ENCODE measurements at regions not wholly inside any gene's neighbourhood (a gene's known extent, or its start where the extent isn't known, plus 50 kb on each side); places are given as distances from the start of the nearest gene placed in this dataset.
"Not testable (repeated sequence)": the region's sequence is repeated elsewhere in the genome, so short reads cannot be mapped to it uniquely, and the experiment has no call there.

DNA sequence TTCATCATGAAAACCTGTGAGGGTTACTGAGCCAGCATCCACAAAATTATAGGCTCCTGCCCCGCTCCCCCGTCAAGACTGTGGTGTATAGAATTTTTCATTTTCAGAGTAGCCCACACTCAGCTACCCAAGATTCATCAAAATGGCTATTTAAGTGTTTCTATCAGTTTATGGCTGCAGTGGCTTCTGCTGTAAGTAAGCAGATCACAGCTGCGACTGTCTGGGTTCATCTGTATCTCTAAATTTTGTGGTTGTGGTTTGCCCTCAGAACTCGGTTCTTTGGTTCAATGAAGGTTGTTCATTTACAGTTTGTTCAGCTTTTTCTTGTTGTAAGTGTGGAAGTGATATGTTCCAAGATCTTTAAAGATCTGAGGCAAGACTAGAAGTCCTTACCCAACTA, 284.2 kb downstream of the DOK5 start:
- no peak for DNase-seq (ENCODE audit: low read depth)

DNA sequence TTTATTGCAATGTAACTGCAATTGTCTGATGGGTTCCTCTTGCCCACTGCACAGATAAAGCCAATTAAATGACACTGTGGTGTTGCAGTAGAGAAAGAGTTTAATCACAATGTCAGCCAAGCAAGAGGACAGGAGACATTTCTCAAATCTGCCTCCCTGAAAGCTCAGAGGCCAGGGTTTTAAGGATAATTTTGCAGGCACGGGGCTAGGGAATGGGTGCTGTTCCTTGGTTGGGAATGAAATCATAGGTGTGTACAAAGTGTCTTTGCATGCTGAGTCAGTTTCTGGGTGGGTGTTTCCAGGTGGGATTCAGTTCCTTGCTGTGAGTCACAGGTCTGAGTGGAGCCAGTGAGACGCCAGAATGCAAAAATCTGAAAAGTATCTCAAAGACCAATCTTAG, 271.4 kb downstream of the DOK5 start:
- DNase-seq (ENCODE audit: low read depth), result no peak

DNA sequence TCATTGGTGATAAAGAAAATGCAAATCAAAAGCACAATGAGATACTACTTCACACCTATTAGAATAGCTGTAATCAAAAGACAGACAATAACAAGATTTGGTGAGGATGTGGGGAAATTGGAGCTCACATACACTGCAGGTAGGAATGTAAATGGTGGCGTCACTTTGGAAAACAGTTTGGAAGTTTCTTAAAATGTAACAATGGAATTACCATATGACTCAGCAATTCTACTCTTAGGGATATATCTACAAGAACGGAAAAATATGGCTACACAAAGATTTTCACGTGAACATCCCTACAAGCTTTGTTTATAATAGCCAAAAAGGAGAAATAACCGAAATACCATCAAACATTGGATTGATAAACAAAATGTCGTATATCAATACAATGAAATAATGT, 270.4 kb downstream of the DOK5 start:
- no peak for DNase-seq (ENCODE audit: low read depth)

DNA sequence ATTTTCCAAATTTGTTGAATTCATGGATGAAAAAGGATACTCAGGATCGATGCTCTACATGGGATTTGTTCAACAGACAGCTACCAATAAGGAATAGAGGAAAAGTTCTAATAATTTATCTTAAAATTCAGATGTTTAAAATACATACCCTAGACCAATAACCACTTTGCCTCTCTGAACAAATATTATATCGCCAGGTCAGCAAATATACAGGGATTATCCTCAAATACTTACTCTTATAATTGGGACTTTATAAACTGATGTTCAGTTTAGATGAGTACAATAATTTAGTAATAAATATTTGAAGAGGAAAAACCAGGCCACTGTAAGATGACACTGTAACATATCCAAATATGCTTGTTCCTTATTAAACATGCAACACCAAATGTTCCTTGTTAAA, 268.7 kb downstream of the DOK5 start:
- DNase-seq (ENCODE audit: low read depth), result no peak

DNA sequence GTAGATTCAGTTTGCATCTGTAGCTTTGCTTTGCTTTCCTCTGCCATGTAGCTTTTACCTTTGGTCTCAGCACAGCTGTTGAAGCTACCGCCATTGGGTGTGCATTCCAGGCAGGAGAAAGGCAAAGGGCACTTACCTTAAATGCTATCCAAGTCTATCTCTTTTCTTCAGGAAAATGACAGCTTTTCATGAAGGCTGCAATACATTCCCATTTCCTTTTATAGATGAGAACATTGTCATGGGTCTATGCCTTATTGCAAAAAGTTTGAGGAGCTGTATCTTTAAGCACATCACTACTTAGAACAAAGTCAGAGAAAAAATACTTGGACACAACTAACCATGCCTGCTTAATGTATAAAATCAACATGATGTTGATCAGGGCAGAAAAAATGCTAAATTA, 266.8 kb downstream of the DOK5 start:
- no peak for DNase-seq (ENCODE audit: low read depth)

DNA sequence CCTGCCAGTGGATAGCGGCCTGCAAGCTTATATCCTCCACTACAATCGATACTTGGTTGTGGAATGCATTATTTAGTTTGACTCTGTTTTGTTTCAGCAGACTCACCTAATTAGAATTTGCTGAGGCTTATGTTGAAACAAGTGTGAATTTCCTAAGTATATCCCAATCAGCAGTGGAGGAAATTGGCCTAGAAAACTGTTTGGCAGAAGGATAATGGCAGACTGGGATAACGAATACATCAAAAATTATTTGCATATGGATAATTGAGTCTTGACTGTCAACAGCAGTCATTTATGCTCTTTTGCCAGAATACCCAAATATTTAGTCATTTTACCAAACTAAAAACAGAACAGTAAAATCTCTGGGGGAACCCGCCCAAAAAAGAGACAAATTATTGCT, 261.0 kb downstream of the DOK5 start:
- no peak for DNase-seq (ENCODE audit: low read depth)

DNA sequence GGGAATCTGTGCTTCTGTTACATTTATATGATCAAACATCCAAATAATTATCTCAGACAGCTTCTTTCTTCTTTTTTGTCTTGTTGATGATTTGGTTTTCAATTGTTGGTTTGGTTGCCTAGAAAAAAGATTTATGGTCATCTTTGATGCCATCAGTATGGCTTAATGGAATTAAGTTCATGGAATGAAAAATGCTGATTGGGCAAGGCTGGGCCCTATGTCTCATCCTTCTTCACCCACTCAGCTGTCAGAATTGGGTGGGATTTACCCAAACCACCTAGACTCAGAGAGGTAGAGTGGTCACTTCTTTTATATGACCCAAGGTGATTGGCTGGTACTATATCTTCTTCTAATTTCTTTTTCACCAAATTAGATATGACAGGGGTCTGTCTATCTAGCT, 258.3 kb downstream of the DOK5 start:
- no peak for DNase-seq (ENCODE audit: low read depth)

DNA sequence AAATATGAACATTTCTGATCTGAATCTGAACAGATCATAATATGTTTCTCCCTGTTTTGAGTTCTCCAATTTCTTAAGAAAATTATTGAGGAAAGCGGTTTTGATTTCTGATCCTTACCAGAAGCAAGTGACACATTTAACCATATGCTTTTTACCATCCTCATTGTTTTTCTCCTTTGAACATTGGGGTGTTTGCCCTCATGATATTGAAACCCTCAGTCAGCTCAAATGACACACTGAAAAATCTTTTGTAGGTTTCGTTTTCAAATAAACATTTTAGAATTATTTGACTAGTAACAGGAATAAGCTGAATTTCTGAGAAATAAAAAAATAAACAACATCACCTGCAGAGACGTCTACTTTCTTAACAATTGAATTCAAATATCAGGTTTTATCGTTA, 252.1 kb downstream of the DOK5 start:
- DNase-seq (ENCODE audit: low read depth), result no peak

DNA sequence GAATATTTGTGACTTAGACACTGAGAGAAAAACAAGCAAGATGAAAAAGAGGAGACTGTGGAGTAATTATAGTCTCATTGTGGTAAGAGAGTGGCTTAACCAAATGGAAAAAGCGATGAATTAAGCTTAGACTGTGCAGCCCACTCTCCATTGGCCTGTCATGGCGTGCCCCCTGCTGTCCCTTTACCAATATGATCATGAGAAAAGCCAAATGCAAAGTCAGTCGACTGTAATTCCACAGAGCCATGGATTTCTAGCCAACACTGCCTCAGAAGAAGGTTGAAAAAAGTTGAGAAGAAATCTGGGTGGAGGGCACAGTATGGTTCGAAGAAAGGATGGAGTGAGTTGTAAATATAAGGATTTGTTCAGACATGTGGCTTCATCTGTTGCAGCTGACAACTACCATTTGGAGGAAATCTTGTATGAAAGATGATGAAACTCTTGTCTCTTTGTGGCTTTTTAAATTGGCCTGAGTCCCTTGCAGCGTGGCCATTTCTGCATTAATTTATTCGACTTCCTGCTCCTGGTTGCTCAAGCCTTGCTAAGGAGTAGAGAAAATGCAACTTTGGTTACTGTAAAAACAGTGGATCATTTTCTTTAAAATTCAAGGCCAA, 251.4 kb downstream of the DOK5 start:
- DNase-seq (ENCODE audit: low read depth), result no peak

DNA sequence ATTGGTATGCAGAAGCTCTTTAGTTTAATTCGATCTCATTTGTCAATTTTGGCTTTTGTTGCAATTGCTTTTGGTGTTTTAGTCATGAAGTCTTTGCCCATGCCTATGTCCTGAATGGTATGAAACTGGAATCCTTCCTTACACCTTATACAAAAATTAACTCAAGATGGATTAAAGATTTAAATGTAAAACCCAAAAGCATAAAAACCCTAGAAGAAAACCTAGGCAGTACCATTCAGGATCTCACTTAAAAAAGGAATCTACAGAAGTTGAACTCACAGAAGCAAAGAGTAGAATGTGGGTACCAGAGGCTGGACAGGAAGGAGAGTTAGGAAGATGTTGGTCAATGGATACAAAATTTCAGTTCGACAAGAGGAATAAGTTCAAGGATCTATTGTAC, 249.9 kb downstream of the DOK5 start:
- DNase-seq (ENCODE audit: low read depth), result not testable (repeated sequence)

DNA sequence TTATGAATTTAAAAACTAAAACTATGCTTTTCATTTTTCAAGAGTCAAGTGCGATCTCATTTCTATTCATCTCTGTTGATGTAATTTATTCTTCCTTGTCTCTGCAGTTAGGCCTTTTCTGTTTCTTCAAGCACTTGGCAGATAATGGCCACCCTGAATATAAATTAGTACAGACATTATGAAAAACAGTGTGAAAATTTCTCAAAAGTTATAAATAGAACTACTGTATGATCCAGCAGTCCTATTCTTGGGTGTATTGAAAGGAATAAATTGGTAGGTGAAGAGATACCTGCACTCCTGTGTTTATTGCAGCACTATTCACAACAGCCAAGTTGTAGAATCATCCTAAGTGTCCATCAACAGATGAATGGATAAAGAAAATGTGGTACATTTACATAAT, 248.3 kb downstream of the DOK5 start:
- DNase-seq (ENCODE audit: low read depth), result no peak

DNA sequence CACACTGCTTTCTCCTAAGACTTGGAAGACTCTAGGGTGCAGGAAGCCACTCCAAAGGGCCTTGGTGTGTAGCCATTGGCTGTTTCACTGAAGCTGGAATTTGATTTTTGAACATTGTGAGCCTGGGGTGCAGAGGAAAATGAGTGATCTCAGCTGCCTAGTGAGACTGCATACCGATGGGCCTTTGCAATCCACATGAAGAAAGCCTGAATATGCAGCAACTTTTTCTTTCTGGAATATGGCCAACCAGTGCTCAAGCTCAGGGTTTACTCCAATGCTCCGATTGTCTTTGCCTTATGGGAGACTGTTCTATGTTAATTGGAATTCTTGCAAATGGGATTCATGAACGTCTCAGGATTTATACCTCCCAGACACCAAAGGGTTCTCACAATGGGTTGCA, 242.6 kb downstream of the DOK5 start:
- DNase-seq (ENCODE audit: low read depth), result no peak

DNA sequence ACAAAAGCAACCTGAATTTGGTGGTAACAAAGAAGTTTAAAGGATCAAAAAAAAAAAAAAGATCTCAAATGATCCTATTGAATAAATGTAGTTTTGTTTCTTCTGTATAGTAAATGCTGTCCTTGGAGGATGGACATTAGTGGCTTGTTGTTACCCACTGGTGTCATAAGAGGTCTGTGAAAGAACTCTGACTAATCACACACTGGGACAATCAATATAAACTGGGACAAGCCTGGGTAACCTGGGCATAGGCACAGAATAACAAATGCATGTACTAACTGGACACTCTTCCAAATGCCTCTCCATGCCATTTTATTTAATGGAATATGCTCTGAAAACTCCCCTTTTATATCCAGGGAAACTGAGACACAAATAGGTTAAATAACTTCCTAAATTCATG, 241.4 kb downstream of the DOK5 start:
- DNase-seq (ENCODE audit: low read depth), result no peak

DNA sequence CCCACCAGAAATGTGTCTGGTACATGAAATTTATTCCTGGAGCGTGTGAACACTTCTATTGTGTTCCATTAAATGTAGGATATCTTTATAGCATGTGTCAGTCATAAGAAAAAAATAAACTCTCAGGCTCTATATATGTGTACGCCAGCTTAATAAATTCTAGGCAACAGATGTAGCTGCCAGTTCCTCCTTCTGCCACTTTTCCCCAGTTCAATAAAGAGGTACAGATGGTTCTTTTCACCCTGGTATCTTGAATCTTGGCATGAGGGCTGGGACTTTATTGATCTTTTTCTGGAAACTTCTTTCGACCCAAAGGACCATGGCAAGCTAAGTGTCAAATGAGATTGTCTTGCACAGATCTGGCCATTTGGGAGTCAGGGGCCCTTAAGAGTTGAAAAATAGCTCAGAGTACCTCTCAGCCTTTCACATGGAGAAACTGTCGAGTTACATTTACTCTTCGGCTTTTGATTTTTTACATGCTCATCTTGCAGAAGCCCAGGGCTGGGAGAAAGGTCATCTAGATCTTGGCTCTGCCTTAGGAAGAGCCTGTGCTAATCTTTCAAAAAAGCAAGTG, 240.9 kb downstream of the DOK5 start:
- no peak for DNase-seq (ENCODE audit: low read depth)

DNA sequence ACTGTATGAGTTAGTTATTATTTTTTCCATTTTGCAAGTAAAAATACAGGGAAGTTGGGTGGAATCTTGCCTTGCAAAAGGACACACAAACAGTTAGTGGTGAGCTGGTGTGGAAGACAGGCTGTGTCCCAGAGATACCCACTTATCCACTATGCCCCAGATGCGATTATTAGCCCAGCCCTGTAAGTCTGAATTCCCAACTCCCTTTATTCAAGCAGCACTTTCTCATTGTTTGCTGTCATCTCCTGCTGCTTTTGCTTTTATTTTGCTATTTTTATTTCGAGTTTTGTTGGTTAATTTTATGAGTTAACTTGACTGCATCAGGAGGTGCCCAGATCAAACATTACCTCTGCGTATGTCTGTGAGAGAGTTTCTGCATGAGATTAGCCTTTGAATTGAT, 239.4 kb downstream of the DOK5 start:
- DNase-seq (ENCODE audit: low read depth), result no peak

DNA sequence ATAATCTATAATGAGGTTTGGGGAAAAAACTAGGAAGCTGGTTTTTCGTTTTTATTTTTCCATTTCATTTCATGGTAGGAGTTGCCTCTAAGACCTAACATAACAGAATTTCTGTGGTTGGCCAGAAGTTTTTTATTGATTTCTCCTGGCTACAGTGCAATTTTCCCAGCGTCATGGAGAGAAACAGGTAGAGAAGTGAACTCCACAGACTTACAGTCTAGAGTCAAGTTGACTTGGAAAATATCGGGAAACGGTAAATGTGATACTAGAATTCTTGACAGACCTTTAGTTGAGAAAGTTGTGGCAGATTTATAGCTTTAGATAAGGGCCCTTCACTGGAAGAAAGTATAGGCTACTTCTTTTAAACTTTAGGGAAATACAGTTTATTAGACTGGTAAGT, 238.3 kb downstream of the DOK5 start:
- no peak for DNase-seq (ENCODE audit: low read depth)

DNA sequence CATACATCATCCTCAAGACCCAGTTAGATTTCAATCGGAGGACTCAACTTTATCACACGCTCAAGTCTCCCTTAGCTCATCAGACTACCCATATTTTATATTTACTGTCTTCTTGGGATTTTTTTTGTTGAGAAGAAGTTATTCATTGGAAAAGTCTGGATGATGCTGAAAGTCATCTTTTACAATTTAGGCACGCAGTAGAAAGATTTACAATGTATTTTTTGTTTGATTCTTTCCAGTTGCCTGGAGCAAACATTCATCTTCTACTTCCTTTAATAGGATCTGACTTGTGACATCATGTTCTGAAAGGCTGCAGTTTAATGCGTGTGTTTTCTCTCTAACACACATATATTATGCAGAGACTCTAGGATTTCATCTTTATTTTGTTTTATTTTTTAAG, 235.7 kb downstream of the DOK5 start:
- no peak for DNase-seq (ENCODE audit: low read depth)

DNA sequence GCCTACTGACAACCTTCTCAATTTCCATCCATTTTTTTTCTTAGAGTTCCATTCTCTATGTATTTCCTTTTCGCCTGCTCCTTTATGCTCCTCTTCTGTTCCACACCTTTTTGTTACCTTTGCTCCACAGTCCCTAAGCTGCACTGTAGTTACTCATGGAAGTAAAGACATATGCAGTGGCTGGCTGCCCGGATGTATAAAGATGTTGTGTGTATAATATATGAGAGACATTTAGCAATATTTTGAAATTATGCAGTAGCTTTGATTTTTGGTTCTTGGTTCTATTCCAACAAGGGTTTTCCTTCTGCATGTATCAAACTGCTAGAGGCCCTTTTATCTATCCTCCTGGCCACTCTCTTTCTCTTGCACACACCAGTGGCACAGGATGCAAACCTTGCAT, 234.9 kb downstream of the DOK5 start:
- DNase-seq (ENCODE audit: low read depth), result no peak

DNA sequence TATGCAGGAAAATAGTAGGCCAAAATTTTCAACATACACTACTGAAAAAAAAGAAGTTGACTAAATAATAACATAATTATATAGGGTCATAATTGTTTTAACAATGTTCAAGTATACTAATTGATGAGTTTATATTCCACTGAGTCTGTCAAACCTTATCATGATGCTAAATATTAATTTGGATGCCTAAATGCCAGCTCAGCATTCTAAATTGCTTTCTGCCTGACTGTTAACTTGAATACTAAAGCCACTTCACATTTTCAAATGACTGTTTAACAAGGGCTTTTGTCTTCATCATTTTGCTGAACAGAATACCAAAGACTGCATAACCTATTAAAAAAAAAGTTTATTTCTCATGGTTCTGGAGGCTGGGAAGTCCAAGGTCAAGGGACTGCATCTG, 232.8 kb downstream of the DOK5 start:
- DNase-seq (ENCODE audit: low read depth), result no peak

DNA sequence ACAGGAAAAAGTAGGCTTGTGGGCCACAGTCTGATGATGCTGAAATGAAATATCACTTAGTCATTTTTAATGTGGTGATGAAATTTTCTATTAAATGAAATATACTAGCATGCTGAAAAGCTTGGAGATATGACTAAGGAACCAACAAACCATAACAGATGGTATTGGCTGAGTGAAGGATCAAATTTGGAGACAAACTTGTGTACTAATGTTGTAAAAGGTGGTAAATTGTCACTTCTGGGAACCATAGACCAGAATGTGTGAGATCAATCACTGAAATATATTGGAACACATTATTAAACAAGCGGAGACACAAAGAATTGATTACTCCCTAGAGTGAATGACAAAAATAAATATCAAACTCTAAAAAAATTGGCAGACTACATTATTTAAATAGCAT, 232.4 kb downstream of the DOK5 start:
- DNase-seq (ENCODE audit: low read depth), result no peak

DNA sequence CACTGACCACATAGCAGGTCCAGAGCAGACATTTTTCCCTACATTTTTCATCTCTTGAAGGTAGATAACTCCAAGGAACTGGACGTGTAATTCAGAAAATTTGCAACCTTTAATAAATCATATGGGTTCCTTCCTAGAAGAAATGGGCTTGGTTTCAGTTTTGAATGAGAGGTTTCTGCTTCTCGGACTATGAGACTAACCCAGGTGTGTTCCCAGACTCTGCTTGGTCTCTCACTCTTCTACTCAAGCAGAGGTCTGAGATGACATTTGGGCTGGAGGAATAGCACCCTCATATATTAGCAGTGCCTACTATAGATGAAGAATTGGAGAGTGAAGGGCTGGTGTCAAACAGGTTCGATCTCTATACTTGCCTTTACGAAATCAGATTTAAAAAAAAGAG, 231.2 kb downstream of the DOK5 start:
- no peak for DNase-seq (ENCODE audit: low read depth)

DNA sequence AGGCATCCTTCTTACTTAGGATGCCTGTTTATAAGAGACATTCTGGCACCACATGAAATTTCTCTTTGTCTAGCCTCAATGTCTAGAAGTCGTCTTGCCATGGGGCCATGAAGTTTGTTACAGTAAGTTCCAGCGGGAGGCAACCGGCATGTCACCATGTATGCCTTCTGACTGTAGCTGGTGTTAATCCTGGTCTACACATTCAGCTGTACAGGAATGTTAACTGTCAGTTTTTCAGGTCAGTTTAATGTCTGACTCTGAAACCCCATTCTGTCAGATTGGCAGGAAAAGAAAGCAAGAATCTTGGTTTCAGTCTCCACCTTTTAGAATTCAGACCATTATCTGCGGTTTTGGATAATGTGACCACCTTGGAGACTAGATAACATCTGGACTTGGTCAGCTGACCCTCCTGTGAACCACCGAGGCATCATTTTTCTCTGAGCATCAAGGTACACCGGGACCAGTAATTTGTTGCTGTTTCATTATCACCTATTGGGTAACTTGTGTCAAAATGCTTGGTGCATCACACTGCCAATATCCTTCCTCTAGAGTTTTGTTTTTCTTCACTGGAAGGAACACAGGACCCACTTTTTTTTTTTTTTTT, 228.7 kb downstream of the DOK5 start:
- no peak for DNase-seq (ENCODE audit: low read depth)

Data from LHCN-M2 (cell line).